B cell (primary cell): ENCODE measurements at regions not wholly inside any gene's neighbourhood (a gene's known extent, or its start where the extent isn't known, plus 50 kb on each side); places are given as distances from the start of the nearest gene placed in this dataset.

ENCODE experiments used
- ATAC-seq: fragments of 200-7000 bp; cut with Tn5 transposase; one replicate; pipeline ENCODE4 v1.10.0; 2021; ENCODE audit warnings: low read depth, mild to moderate bottlenecking, moderate number of reproducible peaks, moderate library complexity
- CTCF ChIA-PET: fragments of 350-600 bp; sonication (Branson Sonifier 250); formaldehyde crosslinking; loops from one replicate; lab custom pipeline; 2021; ENCODE audit warnings: antibody characterized with exemption, inconsistent platforms; lab: Charles Lee
- POLR2A ChIA-PET: fragments of 350-600 bp; sonication (Branson Sonifier 250); formaldehyde crosslinking; loops from one replicate; lab custom pipeline; 2021; ENCODE audit warnings: antibody characterized with exemption; lab: Charles Lee
- DNase-seq: peaks from one replicate; pipeline ENCODE4 v3.0.0; 2013
- H2AFZ ChIP-seq: 2 replicates; pipeline ENCODE4 v1.6.1; 2012; ENCODE audit warnings: mild to moderate bottlenecking, low read depth, low read length; ENCODE audit not compliant: insufficient read depth, poor library complexity, severe bottlenecking
- H3K27ac ChIP-seq, 2 donors: 1 replicate in 1 of 2; 2 replicates in 1 of 2; pipeline ENCODE4 v1.5.1; 2012 to 2013; ENCODE audit warnings: low read length in 2 of 2, mild to moderate bottlenecking in 2 of 2, moderate library complexity in 1 of 2
- H3K27me3 ChIP-seq, 4 experiments: fragments of 200-600 bp in 1 of 4; sonication (generic) in 1 of 4; replicated peaks in 1 of 4; 1 replicate in 2 of 4; 2 replicates in 2 of 4; pipeline versions ENCODE4 v1.6.1 to v1.7.0; 2013 to 2016; ENCODE audit warnings: low read length in 3 of 4, mild to moderate bottlenecking in 2 of 4, mixed read lengths in 1 of 4, moderate library complexity in 1 of 4; ENCODE audit not compliant: insufficient read depth in 4 of 4, control insufficient read depth in 3 of 4; ENCODE audit errors: control extremely low read depth in 1 of 4
- H3K36me3 ChIP-seq, 2 experiments: replicated peaks in 1 of 2; 1 replicate in 1 of 2; 2 replicates in 1 of 2; pipeline versions ENCODE4 v1.6.1 to v1.7.1; 2013; ENCODE audit warnings: low read length in 1 of 2; ENCODE audit not compliant: insufficient read depth in 2 of 2, control insufficient read depth in 1 of 2; ENCODE audit errors: control extremely low read depth in 1 of 2, extremely low read depth in 1 of 2
- H3K4me1 ChIP-seq, 2 donors: fragments of 200-600 bp in 1 of 2; sonication (generic) in 1 of 2; 1 replicate in 1 of 2; 2 replicates in 1 of 2; pipeline versions ENCODE4 v1.5.1 to v1.6.1; 2013 to 2017; ENCODE audit warnings: low read length in 2 of 2; ENCODE audit not compliant: control insufficient read depth in 2 of 2, insufficient read depth in 2 of 2
- H3K4me2 ChIP-seq: replicated peaks from 2 replicates; pipeline ENCODE3; 2012; ENCODE audit warnings: mild to moderate bottlenecking, low read depth, low read length; ENCODE audit not compliant: poor library complexity, severe bottlenecking
- H3K4me3 ChIP-seq, 5 experiments: fragments of 200-600 bp in 1 of 5; sonication (generic) in 1 of 5; 1 replicate in 3 of 5; 2 replicates in 2 of 5; pipeline versions ENCODE4 v1.5.1 to v1.7.0; 2011 to 2016; ENCODE audit warnings: low read length in 4 of 5, mild to moderate bottlenecking in 4 of 5, low read depth in 2 of 5, control low read depth in 1 of 5, moderate library complexity in 1 of 5; ENCODE audit not compliant: insufficient read depth in 1 of 5; ENCODE audit errors: control extremely low read depth in 1 of 5, extremely low read depth in 1 of 5
- H3K79me2 ChIP-seq: fragments of 200-600 bp; sonication (generic); one replicate; pipeline ENCODE4 v1.6.0; 2016; ENCODE audit warnings: low read length; ENCODE audit not compliant: control insufficient read depth, insufficient read depth
- H3K9ac ChIP-seq: fragments of 200-600 bp; sonication (generic); 2 replicates; pipeline ENCODE4 v1.6.1; 2017; ENCODE audit warnings: mild to moderate bottlenecking, low read length, moderate library complexity
- H3K9me3 ChIP-seq, 3 donors: one replicate each; pipeline versions ENCODE4 v1.6.1 to v1.7.1; 2013; ENCODE audit warnings: low read length in 2 of 3; ENCODE audit not compliant: control insufficient read depth in 2 of 3, insufficient read depth in 1 of 3; ENCODE audit errors: control extremely low read depth in 1 of 3
- H4K20me1 ChIP-seq: 2 replicates; pipeline ENCODE4 v1.6.0; 2012; ENCODE audit warnings: mild to moderate bottlenecking, low read length; ENCODE audit not compliant: insufficient read depth, control insufficient read depth, poor library complexity, severe bottlenecking
- H3K27ac Mint-ChIP-seq: one replicate; pipeline ENCODE4 v1.8.0; 2021; ENCODE audit warnings: mixed read lengths
- H3K27me3 Mint-ChIP-seq: one replicate; pipeline ENCODE4 v1.8.0; 2021; ENCODE audit warnings: mixed read lengths
- H3K4me1 Mint-ChIP-seq: one replicate; pipeline ENCODE4 v1.8.0; 2021; ENCODE audit warnings: mixed read lengths
- H3K4me3 Mint-ChIP-seq: one replicate; pipeline ENCODE4 v1.8.0; 2021; ENCODE audit warnings: mixed read lengths
- H3K9me3 Mint-ChIP-seq: one replicate; pipeline ENCODE4 v1.8.0; 2022; ENCODE audit warnings: mixed read lengths; ENCODE audit not compliant: insufficient read depth
- EZH2 ChIP-seq: IDR thresholded peaks from 2 replicates; pipeline ENCODE4 v1.6.1; 2012; ENCODE audit warnings: borderline replicate concordance, low read depth, mild to moderate bottlenecking, moderate library complexity, low read length; ENCODE audit not compliant: insufficient read depth, poor library complexity, severe bottlenecking
- WGBS: methylation state at CpG from one replicate; pipeline ENCODE4 v1.1.5; 2013; ENCODE audit warnings: missing lambda C conversion rate; ENCODE audit not compliant: insufficient coverage; 5-methylcytosine and 5-hydroxymethylcytosine counted together
- intact Hi-C: fragments of 100-400 bp; cut with micrococcal nuclease; formaldehyde crosslinking; loops from one replicate; pipeline ENCODE4 v1.10.0; 2022
- TF ChIP-seq, protein P1 (sequence below): fragments of 200-600 bp; IDR thresholded peaks from one replicate; pipeline ENCODE4 v1.8.0; 2022; ENCODE audit warnings: antibody characterized with exemption, mild to moderate bottlenecking

DNA sequence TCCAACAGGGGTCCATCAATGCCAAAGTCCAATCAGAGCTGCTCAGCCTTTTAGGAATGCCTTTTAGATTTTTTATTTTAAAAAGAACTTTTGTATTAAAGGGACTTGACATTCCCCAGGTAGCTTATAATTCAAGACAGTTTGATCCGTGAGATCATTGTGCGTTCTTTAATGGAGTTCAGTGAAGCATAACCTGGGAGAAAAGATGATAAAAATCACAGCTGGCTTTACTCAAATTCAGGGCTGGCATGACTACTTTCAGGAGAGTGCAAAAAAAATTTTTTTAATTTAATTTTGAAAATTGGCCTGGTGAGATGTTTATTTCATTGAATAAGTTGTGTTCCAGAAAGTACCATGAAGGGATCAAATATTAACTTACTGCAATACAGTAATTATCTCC is 118.2 kb downstream of the VCX2 start:
- no peaks in the 10 kb centered on the region for H3K9me3 Mint-ChIP-seq
- Histone ChIP-seq H3K27me3 (no peaks in the 10 kb centered on the region), H3K9ac (no peak overlapping the region), H3K9me3 (no peaks in the 10 kb centered on the region), H3K79me2 (no peaks in the 10 kb centered on the region), H3K36me3 (no peaks in the 10 kb centered on the region), H3K4me2 (no peak overlapping the region), H3K4me3 (no peak overlapping the region), H3K27ac (no peak overlapping the region), H2AFZ (no peak overlapping the region), H4K20me1 (no peaks in the 10 kb centered on the region), H3K4me1 (no peaks in the 10 kb centered on the region)
- CTCF ChIA-PET, result no interaction called here
- no peak overlapping the region for H3K27ac Mint-ChIP-seq
- WGBS, result 100% methylated on average over 1 of the region's 2 CpGs
- no peak for TF ChIP-seq EZH2
- TF ChIP-seq, protein P1, sequence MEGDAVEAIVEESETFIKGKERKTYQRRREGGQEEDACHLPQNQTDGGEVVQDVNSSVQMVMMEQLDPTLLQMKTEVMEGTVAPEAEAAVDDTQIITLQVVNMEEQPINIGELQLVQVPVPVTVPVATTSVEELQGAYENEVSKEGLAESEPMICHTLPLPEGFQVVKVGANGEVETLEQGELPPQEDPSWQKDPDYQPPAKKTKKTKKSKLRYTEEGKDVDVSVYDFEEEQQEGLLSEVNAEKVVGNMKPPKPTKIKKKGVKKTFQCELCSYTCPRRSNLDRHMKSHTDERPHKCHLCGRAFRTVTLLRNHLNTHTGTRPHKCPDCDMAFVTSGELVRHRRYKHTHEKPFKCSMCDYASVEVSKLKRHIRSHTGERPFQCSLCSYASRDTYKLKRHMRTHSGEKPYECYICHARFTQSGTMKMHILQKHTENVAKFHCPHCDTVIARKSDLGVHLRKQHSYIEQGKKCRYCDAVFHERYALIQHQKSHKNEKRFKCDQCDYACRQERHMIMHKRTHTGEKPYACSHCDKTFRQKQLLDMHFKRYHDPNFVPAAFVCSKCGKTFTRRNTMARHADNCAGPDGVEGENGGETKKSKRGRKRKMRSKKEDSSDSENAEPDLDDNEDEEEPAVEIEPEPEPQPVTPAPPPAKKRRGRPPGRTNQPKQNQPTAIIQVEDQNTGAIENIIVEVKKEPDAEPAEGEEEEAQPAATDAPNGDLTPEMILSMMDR, result no peak
- H3K27me3 Mint-ChIP-seq, result no peaks in the 10 kb centered on the region
- POLR2A ChIA-PET, result no interaction called here
- H3K4me1 Mint-ChIP-seq, result peaks cover 9% of the 10 kb centered on the region
- no peak for DNase-seq
- intact Hi-C loops, result no loop called here
- no peak overlapping the region for H3K4me3 Mint-ChIP-seq
- ATAC-seq, result no peak

DNA sequence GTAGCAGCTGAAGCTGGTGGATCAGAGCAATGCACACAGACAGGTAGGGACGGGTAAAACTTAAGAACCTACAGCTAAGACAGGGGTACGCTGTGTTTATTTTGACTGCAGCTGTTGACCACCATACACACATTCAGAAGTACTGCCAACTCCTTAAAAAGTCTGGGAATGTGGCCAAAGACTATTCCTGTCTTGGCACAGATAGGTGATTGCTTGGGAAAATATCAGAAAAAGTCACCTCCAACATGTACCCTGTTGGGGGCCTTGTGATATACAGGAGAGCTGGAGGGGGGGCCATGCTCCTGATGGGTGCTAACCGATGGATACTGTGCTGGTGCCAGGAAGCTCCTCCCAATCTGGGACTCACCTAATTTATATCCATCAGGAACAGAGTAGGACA is 121.2 kb downstream of the VCX2 start:
- peaks cover 0 to 3% (median 0%) of the 10 kb centered on the region in 3 donors for H3K9me3 ChIP-seq
- Mint-ChIP-seq H3K4me1 (peaks cover 9% of the 10 kb centered on the region), H3K27me3 (no peaks in the 10 kb centered on the region), H3K27ac (no peak overlapping the region), H3K4me3 (no peak overlapping the region), H3K9me3 (no peaks in the 10 kb centered on the region)
- no peaks in the 10 kb centered on the region for H3K27me3 ChIP-seq
- no peaks in the 10 kb centered on the region for H4K20me1 ChIP-seq
- H3K4me2 ChIP-seq, result no peak overlapping the region
- intact Hi-C loops, result no loop called here
- no peak for TF ChIP-seq EZH2
- TF ChIP-seq, protein P1, result no peak
- no CpG with 5 or more reads among the region's 3 CpGs for WGBS
- POLR2A ChIA-PET, result no interaction called here
- DNase-seq, result no peak
- no peaks in the 10 kb centered on the region for H3K36me3 ChIP-seq
- CTCF ChIA-PET, result no interaction called here
- H2AFZ ChIP-seq, result no peak overlapping the region
- no peak overlapping the region for H3K27ac ChIP-seq
- no peak overlapping the region for H3K9ac ChIP-seq
- no peaks in the 10 kb centered on the region for H3K79me2 ChIP-seq
- H3K4me3 ChIP-seq, result no peak overlapping the region
- no peaks in the 10 kb centered on the region for H3K4me1 ChIP-seq
- no peak for ATAC-seq
